HG03460 (cell line): ENCODE measurements at regions not wholly inside any gene's neighbourhood (a gene's known extent, or its start where the extent isn't known, plus 50 kb on each side); places are given as distances from the start of the nearest gene placed in this dataset.
A peak's percentile ranks its signal among the peaks of the same experiment; 100 is the strongest.

ENCODE experiments used
- ATAC-seq: cut with Tn5 transposase; IDR thresholded peaks from one replicate; pipeline ENCODE4 v1.9.1; 2021; ENCODE audit not compliant: unreplicated experiment

GRCh38 chr11:116698080-116698479 is 74.7 kb downstream of the BUD13 start:
- ATAC-seq, result no peak

DNA sequence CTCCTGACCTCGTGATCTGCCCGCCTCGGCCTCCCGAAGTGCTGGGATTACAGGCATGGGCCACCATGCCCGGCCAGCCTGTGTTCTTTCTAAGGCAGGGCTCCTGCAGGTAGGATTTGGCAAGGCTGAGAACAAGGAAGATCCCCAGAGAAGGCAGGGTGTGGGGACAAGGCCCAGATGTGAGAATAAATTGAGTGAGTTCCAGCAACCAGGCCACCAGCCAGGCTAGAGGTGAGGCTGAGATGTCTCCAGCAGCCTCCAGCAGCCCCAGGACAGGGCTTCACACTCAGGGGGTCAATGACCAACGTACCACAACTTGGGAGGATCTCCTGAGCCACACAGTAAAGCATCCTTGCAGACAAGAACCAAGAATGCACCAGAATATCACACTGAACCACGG is 75.1 kb downstream of the BUD13 start:
- no peak for ATAC-seq

GRCh38 chr11:116697011-116697410 is 75.8 kb downstream of the BUD13 start:
- ATAC-seq, result no peak

- no peak for ATAC-seq
Measured at GRCh38 chr11:116696381-116696941, 76.3 kb downstream of the BUD13 start.

- ATAC-seq, result no peak
Measured at GRCh38 chr11:116695657-116696254, 77.0 kb downstream of the BUD13 start.

DNA sequence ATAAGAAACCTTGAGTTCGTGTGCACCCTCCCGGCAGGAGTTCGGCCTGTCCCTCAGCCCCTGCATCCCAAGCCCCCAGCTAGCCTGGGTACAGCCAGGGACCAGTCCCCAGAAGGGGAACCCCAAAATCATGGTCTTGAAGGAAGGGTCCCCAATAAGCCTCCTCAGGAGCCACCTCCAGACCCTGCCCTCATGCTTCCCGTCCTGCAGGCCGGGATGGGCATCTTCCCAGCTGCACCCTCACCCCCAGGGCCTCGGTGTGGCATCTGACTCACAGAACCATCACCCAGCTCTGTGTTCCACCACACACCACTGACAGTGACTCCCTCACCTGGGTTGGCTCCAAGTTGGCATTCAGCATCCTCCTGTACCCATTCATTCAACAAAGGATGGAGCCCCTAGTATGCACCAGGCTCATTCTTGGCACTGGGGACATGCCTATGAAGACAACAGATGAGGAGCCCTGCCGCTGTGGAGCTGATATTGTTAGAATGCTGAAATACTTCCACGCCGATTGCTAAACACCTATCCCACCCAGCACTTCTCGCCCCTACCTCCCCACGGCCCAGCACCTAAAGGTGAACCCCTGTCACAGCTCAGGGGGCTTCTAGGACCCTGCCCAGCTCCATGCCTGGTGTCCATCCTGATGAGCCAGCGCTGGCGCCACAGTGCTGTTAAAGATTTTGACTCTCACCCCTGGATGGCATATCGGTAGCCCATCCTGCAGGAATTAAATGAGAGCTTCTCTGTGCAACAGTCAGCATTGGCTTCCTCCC is 77.8 kb downstream of the BUD13 start:
- no peak for ATAC-seq

DNA sequence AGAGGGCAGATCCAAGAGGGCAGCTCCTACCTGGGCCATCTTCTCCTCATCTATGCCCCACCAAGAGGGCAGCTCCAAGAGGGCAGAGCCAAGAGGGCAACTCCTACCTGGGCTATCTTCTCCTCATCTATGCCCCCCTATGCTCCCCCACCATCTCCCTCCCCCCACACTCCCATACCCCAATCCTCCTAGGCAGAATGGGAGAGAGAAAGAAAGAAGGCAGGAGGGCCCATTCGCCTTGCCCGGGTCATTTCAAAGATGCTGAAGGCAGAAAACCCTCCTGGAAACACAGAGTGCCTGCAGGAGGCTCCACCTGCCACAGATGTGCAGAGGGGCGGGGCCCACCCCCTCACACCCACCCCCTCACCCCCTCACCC is 78.5 kb downstream of the BUD13 start:
- ATAC-seq, result no peak

DNA sequence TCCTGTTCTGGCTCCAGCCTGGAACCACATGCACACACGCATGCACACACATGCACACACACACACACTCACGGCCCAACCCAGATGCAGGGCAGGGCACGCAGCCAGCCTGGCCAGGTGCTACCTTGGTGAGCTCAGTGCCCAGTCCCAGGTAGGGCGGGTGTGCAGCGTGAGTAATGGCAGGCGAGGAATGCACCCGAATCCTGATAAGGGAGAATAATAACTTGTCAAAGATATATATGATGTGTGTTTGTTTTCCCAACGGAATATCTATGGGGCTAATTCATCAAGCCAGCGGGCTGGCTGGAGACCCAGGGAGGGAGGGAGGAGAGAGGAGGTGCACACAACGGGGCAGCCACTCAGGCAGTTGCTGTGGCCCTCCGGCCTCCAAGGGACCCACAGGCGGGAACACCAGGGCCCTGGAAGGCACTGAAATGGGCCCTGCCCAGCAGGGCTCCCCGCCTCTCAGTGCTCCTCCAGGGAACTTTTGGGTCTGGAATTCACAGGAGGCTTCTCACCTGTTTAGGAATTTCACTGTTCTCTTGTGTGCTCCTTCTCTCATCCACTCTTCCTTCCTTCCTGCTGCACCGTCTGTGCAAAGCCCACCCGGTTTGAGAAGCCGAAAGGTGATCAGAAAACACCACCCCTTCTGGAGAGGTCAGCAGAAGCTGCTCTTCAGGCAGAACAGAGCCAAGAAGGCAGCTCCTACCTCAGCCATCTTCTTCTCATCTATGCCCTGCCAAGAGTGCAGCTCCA is 79.0 kb downstream of the BUD13 start:
- ATAC-seq, result no peak

- no peak for ATAC-seq
Measured at GRCh38 chr11:116693102-116693570, 79.7 kb downstream of the BUD13 start.

DNA sequence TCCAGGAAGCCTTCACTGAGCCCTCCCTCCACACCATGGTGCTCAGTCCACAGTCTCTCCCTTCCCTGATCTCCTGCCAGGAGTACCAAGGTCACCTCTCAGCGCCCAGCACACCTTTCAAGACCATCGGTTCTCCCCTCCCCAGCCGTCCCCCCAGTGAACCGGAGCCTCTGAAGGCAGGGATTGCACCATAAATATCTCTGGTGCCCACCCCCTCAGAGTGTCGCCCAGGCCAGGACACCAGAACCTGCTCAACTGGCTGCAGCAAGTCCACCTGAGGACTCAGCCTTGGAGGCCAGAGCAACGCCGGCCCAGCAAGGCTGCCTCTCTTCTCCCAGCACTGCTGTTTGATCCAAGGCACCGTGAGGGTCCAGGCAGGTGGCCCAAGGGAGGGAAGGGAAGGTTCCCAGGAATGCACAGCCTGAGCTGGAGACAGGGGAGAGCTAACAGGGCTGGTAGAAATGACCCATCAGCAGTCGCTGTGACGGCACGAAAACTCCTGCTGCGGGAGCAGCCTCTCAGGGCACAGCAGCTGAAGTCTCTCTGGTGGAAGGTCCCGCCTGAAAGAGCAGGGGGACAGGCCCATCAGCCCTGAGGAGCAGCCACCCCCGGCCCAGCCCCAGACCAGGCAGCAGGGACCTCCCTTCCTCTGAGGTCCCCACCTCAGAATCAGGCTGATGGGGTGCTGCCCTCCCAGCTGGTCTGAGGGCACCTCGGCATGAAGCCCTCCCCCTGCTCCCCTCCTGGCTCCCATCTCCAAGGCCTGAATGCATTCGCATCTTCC is 80.3 kb downstream of the BUD13 start:
- no peak for ATAC-seq

- ATAC-seq, result peak; percentile 81
Measured at GRCh38 chr11:116691771-116692177, 81.0 kb downstream of the BUD13 start.

- ATAC-seq, result no peak
Measured at GRCh38 chr11:116690611-116691010, 82.2 kb downstream of the BUD13 start.

- ATAC-seq, result no peak
Measured at GRCh38 chr11:116689413-116690127, 83.2 kb downstream of the BUD13 start.

DNA sequence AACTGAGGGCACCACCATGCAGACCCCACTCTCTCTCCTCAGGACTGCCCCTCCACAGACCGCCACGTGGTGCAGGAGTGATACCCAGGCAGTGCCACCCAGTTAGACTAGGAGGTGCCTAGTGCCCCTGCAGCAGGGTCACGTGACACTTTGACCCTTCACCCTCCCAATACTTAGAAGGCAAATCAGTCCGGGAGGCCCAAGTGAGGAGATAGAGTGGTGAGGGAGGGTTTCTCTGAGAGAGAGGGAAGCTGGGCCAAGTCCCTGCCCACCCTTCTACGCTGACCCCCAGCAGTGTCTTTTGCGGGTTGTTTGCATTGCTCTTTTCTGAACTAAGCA is 84.6 kb downstream of the BUD13 start:
- no peak for ATAC-seq

DNA sequence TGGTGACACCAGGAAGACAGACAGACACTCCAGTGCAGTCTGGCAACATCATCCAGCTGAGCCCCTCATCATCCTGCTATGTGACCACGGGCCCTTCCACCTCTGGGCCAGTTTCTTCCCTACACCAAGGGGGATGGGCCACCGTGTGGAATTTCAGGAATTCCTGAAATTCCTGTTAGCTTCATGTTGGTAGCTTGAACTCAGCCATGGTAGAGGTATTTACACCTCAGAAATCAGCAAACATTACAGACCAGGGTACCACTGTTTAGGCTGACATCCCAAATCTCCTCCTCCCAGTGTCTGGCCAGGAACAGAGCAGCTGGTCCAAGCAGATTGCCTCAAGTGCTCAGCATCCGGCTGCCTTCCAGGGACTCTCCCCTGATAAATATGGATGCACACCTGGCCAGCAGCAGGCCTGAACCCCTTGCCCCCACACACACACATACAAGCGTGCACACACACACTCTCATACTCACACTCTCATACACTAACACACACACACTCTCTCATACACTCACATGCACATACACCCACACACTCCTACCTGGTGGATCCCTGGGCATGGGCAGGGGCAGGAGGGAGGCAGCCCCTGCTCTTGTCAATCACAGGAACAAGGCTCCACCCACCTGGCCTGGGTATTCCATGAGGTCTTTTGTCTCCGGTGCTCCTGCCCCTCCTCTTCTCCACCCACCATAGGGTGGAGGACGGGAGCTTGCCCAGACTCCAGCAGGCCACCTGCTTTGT is 85.2 kb downstream of the BUD13 start:
- no peak for ATAC-seq

- no peak for ATAC-seq
Measured at GRCh38 chr11:116686866-116687265, 85.9 kb downstream of the BUD13 start.

GRCh38 chr11:116683982-116684381 is 88.8 kb downstream of the BUD13 start:
- ATAC-seq, result no peak

DNA sequence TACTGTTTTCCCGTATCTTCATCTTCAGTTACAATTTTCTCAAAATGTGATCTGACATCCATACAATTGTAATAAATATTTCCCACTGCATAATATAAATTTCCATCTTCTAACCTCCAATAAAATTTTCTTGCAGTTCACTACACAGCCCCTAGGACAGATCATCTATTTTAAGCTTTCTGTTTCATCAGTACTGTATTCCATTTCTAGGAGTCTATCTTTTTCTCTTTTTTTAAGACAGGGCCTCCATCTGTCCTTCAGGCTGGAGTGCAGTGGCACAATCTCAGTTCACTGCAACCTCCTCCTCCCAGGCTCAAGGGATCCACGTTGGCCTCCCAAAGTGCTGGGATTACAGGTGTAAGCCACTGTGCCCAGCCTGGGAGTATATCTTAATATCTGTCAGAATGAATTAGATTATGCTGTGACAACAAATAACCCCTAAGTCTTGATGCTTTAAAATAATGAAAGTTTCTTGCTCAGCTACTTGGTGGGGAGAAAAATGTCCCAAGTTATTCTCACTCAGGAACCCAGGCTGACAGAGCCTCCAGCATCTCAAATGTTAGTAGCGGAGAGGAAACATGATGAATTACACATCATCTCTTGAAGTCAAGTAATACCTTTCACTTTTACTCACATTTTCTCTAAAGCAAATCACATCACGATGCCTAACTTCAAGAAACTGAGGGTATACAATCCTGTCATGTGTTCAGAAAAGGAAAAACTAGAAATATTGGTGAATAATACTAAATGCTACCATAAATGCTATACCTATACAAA is 92.2 kb downstream of the BUD13 start:
- no peak for ATAC-seq

- ATAC-seq, result no peak
Measured at GRCh38 chr11:116678887-116679286, 93.9 kb downstream of the BUD13 start.
